AG10803 (cell line): ENCODE measurements at regions not wholly inside any gene's neighbourhood (a gene's known extent, or its start where the extent isn't known, plus 50 kb on each side); places are given as distances from the start of the nearest gene placed in this dataset.

ENCODE experiments used
- DNase-seq: peaks from one replicate; pipeline ENCODE4 v3.0.0; 2010; ENCODE audit warnings: low read depth
- H3K4me3 ChIP-seq: 2 replicates; pipeline ENCODE4 v1.5.1; 2011; ENCODE audit warnings: mild to moderate bottlenecking, low read length, control low read depth
- TF ChIP-seq, protein P1 (sequence below): conservative IDR thresholded peaks from 2 replicates; pipeline ENCODE4 v1.5.1; 2011; ENCODE audit warnings: mild to moderate bottlenecking, low read length, control low read depth, inconsistent platforms

DNA sequence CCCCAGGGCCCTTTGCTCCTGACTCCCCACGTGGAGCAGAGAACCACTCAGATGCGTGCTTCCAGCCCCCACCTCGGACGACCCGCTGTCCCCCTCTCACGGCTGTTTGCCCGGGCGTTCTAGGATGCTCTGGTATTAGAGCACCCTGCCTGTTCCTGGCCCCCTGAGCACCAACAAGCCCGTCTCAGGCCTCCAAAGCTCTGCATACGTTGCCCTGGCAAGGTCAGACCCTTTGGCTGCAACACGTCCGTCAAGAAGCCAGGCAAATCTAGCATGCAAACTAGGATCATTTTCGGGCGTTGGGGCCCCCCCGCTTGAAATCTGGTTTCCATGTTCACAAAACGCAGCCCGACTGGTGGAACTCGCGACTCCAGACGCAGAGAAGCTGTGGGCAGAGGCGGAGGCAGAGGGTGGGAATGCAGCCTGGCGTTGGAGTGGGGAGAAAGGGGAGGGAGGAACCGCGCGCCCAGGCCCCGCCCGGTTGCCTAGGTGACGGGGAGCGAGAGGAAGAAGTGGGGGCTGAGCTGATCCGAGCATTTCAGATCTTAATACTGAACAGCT, 86.2 kb upstream of the PIAS1 start:
- H3K4me3 ChIP-seq = peak overlapping the region; percentile 44
- TF ChIP-seq, protein P1, sequence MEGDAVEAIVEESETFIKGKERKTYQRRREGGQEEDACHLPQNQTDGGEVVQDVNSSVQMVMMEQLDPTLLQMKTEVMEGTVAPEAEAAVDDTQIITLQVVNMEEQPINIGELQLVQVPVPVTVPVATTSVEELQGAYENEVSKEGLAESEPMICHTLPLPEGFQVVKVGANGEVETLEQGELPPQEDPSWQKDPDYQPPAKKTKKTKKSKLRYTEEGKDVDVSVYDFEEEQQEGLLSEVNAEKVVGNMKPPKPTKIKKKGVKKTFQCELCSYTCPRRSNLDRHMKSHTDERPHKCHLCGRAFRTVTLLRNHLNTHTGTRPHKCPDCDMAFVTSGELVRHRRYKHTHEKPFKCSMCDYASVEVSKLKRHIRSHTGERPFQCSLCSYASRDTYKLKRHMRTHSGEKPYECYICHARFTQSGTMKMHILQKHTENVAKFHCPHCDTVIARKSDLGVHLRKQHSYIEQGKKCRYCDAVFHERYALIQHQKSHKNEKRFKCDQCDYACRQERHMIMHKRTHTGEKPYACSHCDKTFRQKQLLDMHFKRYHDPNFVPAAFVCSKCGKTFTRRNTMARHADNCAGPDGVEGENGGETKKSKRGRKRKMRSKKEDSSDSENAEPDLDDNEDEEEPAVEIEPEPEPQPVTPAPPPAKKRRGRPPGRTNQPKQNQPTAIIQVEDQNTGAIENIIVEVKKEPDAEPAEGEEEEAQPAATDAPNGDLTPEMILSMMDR = no peak
- peak; percentile 35 for DNase-seq

DNA sequence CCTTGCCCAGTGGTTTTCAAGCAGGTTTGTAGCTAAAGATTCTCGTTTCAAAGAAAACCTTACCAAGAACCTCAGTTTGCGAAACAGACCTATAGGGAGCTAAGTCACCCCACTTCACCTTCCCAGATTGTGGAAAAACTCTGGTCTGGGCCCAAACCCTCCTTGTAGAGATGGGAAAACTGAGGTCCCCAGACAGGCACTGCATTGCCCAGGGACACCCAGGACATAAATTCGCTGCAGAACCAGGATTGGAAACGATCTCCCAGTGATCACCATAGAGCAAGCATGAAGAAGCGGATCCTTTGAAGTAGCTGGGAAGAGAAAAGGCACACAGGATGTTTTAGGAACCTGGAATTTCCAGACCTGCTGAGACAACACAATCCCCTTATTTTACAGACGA, 85.6 kb upstream of the PIAS1 start:
- DNase-seq = no peak
- TF ChIP-seq, protein P1 = no peak
- no peak overlapping the region for H3K4me3 ChIP-seq

DNA sequence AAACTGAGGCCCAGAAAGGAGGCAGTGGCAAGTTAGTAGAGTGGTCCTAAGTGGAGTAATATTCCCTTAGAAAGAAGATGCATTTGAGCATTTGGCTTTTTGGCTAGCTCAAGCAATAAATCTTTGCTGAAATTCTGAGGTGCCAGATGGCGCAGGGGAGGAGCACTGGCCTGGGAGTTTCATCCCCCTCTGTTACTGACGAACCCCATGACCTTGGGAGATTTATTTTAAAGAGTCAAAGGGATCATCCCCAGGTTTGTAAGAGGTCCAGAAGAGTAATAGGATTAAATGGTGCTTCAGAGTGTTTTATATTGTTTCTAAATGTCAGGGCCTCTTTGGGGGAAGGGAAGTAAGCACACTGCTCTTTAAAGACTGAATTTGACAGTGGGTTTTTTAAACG, 85.1 kb upstream of the PIAS1 start:
- DNase-seq = no peak
- H3K4me3 ChIP-seq = no peak overlapping the region
- TF ChIP-seq, protein P1 = no peak

GRCh38 chr15:67969892-67970291, 84.2 kb upstream of the PIAS1 start:
- TF ChIP-seq, protein P1 = no peak
- no peak overlapping the region for H3K4me3 ChIP-seq
- DNase-seq = no peak

DNA sequence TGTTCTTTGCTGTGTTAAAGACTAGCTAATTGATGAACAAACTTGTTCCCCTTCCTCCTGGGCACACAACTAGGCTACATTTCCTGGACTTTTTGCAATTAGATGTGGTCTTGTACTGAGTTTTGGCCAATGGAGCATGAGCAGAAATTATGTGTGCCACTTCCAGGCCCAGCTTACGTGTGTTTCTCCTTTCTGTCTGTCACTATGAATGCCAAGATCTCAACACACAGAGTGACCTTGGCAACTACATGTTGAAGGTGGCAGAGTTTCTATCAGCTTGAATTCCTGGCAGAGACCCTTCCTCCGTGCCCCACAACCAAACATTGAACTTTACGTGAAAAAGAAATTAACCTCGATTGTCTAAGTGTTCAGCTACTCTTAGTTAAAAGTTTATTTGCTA, 81.7 kb upstream of the PIAS1 start:
- no peak overlapping the region for H3K4me3 ChIP-seq
- TF ChIP-seq, protein P1 = no peak
- no peak for DNase-seq

- no peak for DNase-seq
- H3K4me3 ChIP-seq = no peak overlapping the region
These were observed 80.3 kb upstream of the PIAS1 start for GRCh38 chr15:67973846-67974245.

DNA sequence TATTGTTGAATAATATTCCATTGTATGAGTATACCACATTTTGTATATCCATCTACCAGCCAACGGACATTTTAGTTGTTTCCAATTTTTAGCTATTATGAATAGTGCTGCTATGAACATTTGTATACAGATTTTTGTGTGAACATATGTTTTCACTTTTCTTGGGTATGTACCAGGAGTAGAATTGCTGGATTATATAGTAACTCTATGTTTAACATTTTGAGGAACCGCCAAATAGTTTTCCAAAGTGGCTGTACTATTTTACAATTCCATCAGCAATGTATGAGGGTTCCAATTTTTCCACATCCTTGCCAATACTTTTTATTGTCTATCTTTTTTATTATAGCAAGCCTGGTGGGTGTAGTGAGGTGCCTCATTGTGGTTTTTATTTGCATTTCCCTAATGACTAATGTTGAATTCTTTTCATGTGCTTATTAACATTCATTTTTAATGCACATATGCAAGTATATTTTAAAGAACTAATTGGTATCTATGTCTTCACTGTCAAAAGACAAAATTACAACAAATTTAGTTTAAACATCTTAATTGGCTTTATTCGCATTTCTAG, 77.5 kb upstream of the PIAS1 start:
- TF ChIP-seq, protein P1 = no peak
- no peak for DNase-seq
- H3K4me3 ChIP-seq = no peak overlapping the region

More at GRCh38 chr15:67973846-67974245, 80.3 kb upstream of the PIAS1 start:
- TF ChIP-seq, protein P1 = no peak
